ENCODE measurements at regions not wholly inside any gene's neighbourhood (a gene's known extent, or its start where the extent isn't known, plus 50 kb on each side); places are given as distances from the start of the nearest gene placed in this dataset.
"Not testable (repeated sequence)": the region's sequence is repeated elsewhere in the genome, so short reads cannot be mapped to it uniquely, and the experiment has no call there.

GRCh38 chr2:84223191-84223590 is 235.9 kb downstream of the SUCLG1 start:
- H3K27ac ChIP-seq: no peak overlapping the region
- TF ChIP-seq ZFX (IDR thresholded peaks at IDR 0.05; ENCODE audit: borderline replicate concordance) (no peak), CTCF (IDR thresholded peaks at IDR 0.05) (no peak)

GRCh38 chr2:84221102-84221501 is 238.0 kb downstream of the SUCLG1 start:
- not testable (repeated sequence) for H3K27ac ChIP-seq

- TF ChIP-seq ZFX (IDR thresholded peaks at IDR 0.05; ENCODE audit: borderline replicate concordance): no peak
- TF ChIP-seq CTCF (IDR thresholded peaks at IDR 0.05): no peak
- H3K27ac ChIP-seq: no peak overlapping the region
These were observed 241.6 kb downstream of the SUCLG1 start for GRCh38 chr2:84217456-84217855.

GRCh38 chr2:84214455-84214854 is 244.6 kb downstream of the SUCLG1 start:
- no peak overlapping the region for H3K27ac ChIP-seq
- TF ChIP-seq ZFX (IDR thresholded peaks at IDR 0.05; ENCODE audit: borderline replicate concordance) (no peak), CTCF (IDR thresholded peaks at IDR 0.05) (no peak)

- TF ChIP-seq CTCF (IDR thresholded peaks at IDR 0.05): no peak
- no peak for TF ChIP-seq ZFX (IDR thresholded peaks at IDR 0.05; ENCODE audit: borderline replicate concordance)
These were observed 246.3 kb downstream of the SUCLG1 start for GRCh38 chr2:84212611-84213314.

GRCh38 chr2:84209941-84210340 is 249.1 kb downstream of the SUCLG1 start:
- TF ChIP-seq CTCF (IDR thresholded peaks at IDR 0.05) (no peak), ZFX (IDR thresholded peaks at IDR 0.05; ENCODE audit: borderline replicate concordance) (no peak)
- no peak overlapping the region for H3K27ac ChIP-seq

More at GRCh38 chr2:84212611-84213314, 246.3 kb downstream of the SUCLG1 start:
- no peak overlapping the region for H3K27ac ChIP-seq

- no peak overlapping the region for H3K27ac ChIP-seq
- TF ChIP-seq CTCF (IDR thresholded peaks at IDR 0.05): no peak
- no peak for TF ChIP-seq ZFX (IDR thresholded peaks at IDR 0.05; ENCODE audit: borderline replicate concordance)
These were observed 254.1 kb downstream of the SUCLG1 start for GRCh38 chr2:84204995-84205394.

GRCh38 chr2:84202166-84202565 is 256.9 kb downstream of the SUCLG1 start:
- no peak overlapping the region for H3K27ac ChIP-seq
- TF ChIP-seq CTCF (IDR thresholded peaks at IDR 0.05) (no peak), ZFX (IDR thresholded peaks at IDR 0.05; ENCODE audit: borderline replicate concordance) (no peak)

All from 22Rv1 (cell line).